Breast epithelium (tissue), 4 donors: ENCODE measurements at regions not wholly inside any gene's neighbourhood (a gene's known extent, or its start where the extent isn't known, plus 50 kb on each side); places are given as distances from the start of the nearest gene placed in this dataset.

Experiments
- DNase-seq, 2 donors: peaks; one replicate each; pipeline ENCODE4 v3.0.0-alpha.2; 2019; ENCODE audit warnings: low spot score in 2 of 2
- H3K27ac ChIP-seq, 2 donors: fragments of 200-600 bp; sonication (generic) in 1 of 2; one replicate each; pipeline ENCODE4 v1.5.1; 2016 to 2019; ENCODE audit warnings: mild to moderate bottlenecking in 1 of 2
- H3K27me3 ChIP-seq, 2 donors: fragments of 200-600 bp; sonication (generic) in 1 of 2; one replicate each; pipeline versions ENCODE4 v1.5.1 to v1.6.0; 2017 to 2019; ENCODE audit warnings: control low read depth in 1 of 2, mild to moderate bottlenecking in 1 of 2
- H3K36me3 ChIP-seq: fragments of 200-600 bp; one replicate; pipeline ENCODE4 v1.5.1; 2019
- H3K4me1 ChIP-seq, 2 donors: fragments of 200-600 bp; sonication (generic); one replicate each; pipeline ENCODE4 v1.5.1; 2016 to 2019; ENCODE audit warnings: control low read depth in 1 of 2
- H3K4me3 ChIP-seq, 3 donors: fragments of 200-600 bp; sonication (generic); 1 replicate in 2 of 3; 2 replicates in 1 of 3; pipeline ENCODE4 v1.5.1; 2016 to 2019; ENCODE audit warnings: mild to moderate bottlenecking in 3 of 3, moderate library complexity in 2 of 3
- H3K9me3 ChIP-seq, 2 donors: fragments of 200-600 bp; sonication (generic) in 1 of 2; one replicate each; pipeline ENCODE4 v1.5.1; 2016 to 2019; ENCODE audit warnings: control low read depth in 1 of 2
- POLR2A ChIP-seq: fragments of 450-650 bp; IDR thresholded peaks from one replicate; pipeline ENCODE4 v1.6.1; 2016; ENCODE audit warnings: antibody characterized with exemption, mild to moderate bottlenecking, moderate library complexity
- POLR2AphosphoS5 ChIP-seq, 3 donors: sonication (generic); formaldehyde crosslinking; IDR thresholded peaks; one replicate each; pipeline ENCODE4 v1.6.1; 2017; ENCODE audit warnings: antibody characterized with exemption in 3 of 3
- intact Hi-C: fragments of 100-400 bp; cut with DNase I; formaldehyde crosslinking; loops from one replicate; pipeline ENCODE4 v1.15.1; 2023; ENCODE audit warnings: low total_unique reads
- TF ChIP-seq, protein P1 (sequence below), 3 donors: fragments of 450-650 bp; IDR thresholded peaks; one replicate each; pipeline ENCODE4 v1.5.1; 2016 to 2017; ENCODE audit warnings: antibody characterized with exemption in 3 of 3, mild to moderate bottlenecking in 3 of 3, moderate library complexity in 3 of 3

DNA sequence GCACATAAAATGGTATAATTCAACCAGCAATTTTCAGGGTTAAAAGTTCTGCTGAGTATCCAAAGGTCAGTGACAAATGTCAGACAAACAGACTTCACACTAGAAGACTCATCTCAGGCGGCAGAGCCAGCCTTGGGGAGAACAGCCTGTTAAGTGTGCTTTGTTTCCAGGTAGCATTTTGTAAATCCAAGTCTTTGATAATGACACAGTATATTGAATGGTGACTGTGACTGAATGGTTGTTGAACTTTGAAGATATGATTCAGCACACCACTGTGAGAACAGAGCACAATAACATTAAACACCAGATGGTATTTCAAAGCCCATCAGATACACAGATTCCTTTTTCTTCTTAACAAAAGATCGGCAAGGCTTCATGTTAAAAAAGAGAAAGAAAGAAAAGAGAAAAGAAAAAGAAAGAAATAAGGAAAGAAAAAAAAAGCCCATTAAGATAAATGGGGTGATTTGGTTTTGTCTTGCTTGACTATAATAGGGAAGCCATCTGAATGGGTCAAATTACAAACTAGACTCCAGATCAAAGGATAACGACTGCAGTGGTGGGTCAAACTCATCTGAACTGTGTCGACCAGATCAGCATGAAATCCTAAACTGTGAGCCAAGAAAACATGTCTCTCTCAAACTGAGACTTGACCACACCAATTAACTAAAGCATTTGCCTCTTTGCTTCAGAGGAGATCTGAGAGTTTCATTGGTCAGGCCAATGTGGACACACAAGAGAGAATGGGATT lies 313.0 kb upstream of the ZNF608 start:
- H3K27ac ChIP-seq: peak overlapping the region in 1 of 2 donors; percentile 54
- intact Hi-C loops: no loop called here
- DNase-seq: no peak
- TF ChIP-seq, protein P1, sequence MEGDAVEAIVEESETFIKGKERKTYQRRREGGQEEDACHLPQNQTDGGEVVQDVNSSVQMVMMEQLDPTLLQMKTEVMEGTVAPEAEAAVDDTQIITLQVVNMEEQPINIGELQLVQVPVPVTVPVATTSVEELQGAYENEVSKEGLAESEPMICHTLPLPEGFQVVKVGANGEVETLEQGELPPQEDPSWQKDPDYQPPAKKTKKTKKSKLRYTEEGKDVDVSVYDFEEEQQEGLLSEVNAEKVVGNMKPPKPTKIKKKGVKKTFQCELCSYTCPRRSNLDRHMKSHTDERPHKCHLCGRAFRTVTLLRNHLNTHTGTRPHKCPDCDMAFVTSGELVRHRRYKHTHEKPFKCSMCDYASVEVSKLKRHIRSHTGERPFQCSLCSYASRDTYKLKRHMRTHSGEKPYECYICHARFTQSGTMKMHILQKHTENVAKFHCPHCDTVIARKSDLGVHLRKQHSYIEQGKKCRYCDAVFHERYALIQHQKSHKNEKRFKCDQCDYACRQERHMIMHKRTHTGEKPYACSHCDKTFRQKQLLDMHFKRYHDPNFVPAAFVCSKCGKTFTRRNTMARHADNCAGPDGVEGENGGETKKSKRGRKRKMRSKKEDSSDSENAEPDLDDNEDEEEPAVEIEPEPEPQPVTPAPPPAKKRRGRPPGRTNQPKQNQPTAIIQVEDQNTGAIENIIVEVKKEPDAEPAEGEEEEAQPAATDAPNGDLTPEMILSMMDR (IDR thresholded peaks at IDR 0.05): no peak
- TF ChIP-seq POLR2A (no peak), POLR2AphosphoS5 (IDR thresholded peaks at IDR 0.05) (no peak)
- peaks cover 0 to 8% of the 10 kb centered on the region in 2 donors for H3K4me1 ChIP-seq
- no peaks in the 10 kb centered on the region for H3K9me3 ChIP-seq
- no peak overlapping the region for H3K4me3 ChIP-seq
- H3K27me3 ChIP-seq: no peaks in the 10 kb centered on the region
- H3K36me3 ChIP-seq: no peaks in the 10 kb centered on the region

DNA sequence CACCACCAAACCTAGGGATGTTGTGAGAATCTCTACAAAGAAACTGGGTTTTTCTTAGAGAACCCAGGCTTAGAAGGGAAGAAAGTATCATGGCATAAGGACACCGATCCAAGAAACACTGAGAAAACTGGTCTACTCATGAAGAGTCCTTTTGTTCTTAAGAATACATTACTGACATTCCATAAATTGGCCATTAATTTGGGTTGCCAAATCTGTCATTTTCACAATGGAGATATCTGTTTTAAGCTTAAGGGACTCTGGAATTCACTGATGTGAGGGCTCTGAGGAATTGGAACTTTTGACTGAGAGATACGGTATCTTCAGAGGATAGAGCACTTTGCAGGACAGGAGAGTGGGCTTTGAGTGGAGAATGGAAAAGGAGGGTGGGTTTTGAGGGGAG lies 315.3 kb upstream of the ZNF608 start:
- no peak for TF ChIP-seq POLR2AphosphoS5 (IDR thresholded peaks at IDR 0.05)
- TF ChIP-seq, protein P1 (IDR thresholded peaks at IDR 0.05): no peak
- no peak for TF ChIP-seq POLR2A
- Histone ChIP-seq H3K9me3 (no peaks in the 10 kb centered on the region), H3K4me1 (peaks cover 0 to 8% of the 10 kb centered on the region in 2 donors), H3K36me3 (no peaks in the 10 kb centered on the region), H3K4me3 (no peak overlapping the region), H3K27ac (no peak overlapping the region), H3K27me3 (no peaks in the 10 kb centered on the region)
- DNase-seq: no peak
- intact Hi-C loops: no loop called here

DNA sequence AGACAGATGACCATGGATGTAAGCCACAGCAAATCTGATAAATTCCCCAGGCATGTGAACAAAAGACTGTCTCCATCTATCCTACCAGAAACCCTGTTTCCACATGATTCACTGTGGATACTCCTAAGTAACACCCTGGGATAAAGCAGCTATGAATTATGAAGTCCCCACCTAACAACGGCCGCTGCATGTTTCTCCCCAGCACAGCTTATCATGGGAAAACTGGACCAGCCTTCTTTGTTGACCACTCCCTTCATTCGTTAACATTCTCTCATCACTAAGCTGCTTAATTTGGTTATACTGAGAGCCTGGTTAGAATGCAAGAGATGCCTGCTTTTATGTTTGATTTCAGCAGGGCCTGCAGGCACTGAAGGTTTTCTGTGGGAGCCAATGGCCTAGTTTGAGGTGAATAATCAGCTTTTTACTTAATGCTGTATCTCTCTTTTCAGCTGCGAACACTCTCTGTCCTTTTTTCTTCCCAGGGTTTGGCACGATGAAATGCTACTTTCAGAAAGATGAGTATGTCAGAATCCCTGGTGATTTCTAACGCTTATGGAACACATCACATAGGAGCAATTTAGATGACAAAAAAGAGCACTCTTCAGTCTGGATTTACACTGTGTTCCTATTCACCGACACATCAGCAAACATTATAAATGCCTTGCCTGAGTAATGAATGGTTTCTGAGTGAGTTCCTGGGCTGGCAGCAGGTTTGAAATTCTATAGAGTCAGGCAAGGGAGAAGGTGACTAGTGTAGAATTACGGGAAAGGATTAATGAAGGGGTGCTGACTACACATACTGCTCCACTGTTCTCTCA lies 318.4 kb upstream of the ZNF608 start:
- intact Hi-C loops: no loop called here
- DNase-seq: no peak
- Histone ChIP-seq H3K36me3 (no peaks in the 10 kb centered on the region), H3K27ac (no peak overlapping the region), H3K4me1 (no peaks in the 10 kb centered on the region), H3K4me3 (no peak overlapping the region), H3K9me3 (no peaks in the 10 kb centered on the region), H3K27me3 (no peaks in the 10 kb centered on the region)
- TF ChIP-seq, protein P1 (IDR thresholded peaks at IDR 0.05): no peak
- TF ChIP-seq POLR2AphosphoS5 (IDR thresholded peaks at IDR 0.05) (no peak), POLR2A (no peak)

DNA sequence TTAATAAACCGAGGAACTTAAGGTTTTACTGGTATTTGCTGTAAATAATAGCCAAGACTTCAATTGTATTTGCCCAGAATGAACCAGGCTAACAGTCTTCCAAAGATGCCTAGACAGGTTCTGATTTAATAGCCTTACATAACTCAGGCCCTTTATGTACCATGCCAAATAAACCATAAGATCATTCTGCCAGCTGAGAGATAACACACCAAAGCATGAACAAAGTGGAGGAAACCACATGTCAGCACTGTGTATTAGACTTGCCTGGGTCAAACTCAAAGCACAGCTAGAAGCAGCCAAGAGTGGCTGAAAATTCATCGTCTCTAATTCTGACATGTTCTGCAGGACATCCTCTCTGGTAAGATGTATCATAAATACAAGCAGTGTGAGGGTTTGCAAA lies 319.3 kb upstream of the ZNF608 start:
- DNase-seq: no peak
- no peaks in the 10 kb centered on the region for H3K27me3 ChIP-seq
- H3K27ac ChIP-seq: no peak overlapping the region
- intact Hi-C loops: loop anchor here (1.0 kb wide), 1 partner anchor 13 kb away; no protein-coding TSS in a partner anchor
- H3K4me3 ChIP-seq: no peak overlapping the region
- TF ChIP-seq, protein P1 (IDR thresholded peaks at IDR 0.05): no peak
- TF ChIP-seq POLR2AphosphoS5 (IDR thresholded peaks at IDR 0.05) (no peak), POLR2A (no peak)
- no peaks in the 10 kb centered on the region for H3K4me1 ChIP-seq
- no peaks in the 10 kb centered on the region for H3K36me3 ChIP-seq
- H3K9me3 ChIP-seq: no peaks in the 10 kb centered on the region

DNA sequence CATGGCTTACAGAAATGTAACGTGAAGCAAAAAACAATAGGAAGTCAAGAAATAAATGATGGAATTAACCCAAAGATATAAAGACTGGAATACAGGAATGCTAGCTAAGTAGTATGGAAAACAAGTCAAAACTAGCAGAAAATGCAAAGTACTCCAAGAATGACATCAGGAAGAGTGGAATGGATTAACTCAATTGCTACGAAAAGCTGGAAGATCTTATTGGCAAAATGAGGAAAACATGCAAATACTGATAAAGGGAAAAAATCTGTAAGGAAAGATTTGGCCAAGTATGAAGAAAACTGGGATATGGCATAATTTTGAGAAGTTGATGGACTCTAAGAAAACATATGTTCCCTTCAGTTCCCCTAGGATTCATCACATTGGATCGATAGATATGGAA lies 324.5 kb upstream of the ZNF608 start:
- no peaks in the 10 kb centered on the region for H3K36me3 ChIP-seq
- intact Hi-C loops: no loop called here
- peaks cover 0 to 22% of the 10 kb centered on the region in 2 donors for H3K9me3 ChIP-seq
- no peak for TF ChIP-seq POLR2A
- TF ChIP-seq, protein P1 (IDR thresholded peaks at IDR 0.05): no peak
- TF ChIP-seq POLR2AphosphoS5 (IDR thresholded peaks at IDR 0.05): no peak
- no peaks in the 10 kb centered on the region for H3K27me3 ChIP-seq
- no peak overlapping the region for H3K27ac ChIP-seq
- no peak overlapping the region for H3K4me3 ChIP-seq
- no peaks in the 10 kb centered on the region for H3K4me1 ChIP-seq
- DNase-seq: no peak
